Suprapubic skin (tissue), 4 donors: ENCODE measurements at regions not wholly inside any gene's neighbourhood (a gene's known extent, or its start where the extent isn't known, plus 50 kb on each side); places are given as distances from the start of the nearest gene placed in this dataset.

Source experiments
- CTCF ChIP-seq, 2 donors: fragments of 200-600 bp in 1 of 2; fragments of 450-650 bp in 1 of 2; sonication (generic) in 1 of 2; IDR thresholded peaks; one replicate each; pipeline ENCODE4 v1.5.1; 2016 to 2019; ENCODE audit warnings: antibody characterized with exemption in 2 of 2, mild to moderate bottlenecking in 1 of 2, moderate library complexity in 1 of 2
- POLR2A ChIP-seq, 2 donors: fragments of 450-650 bp; IDR thresholded peaks; one replicate each; pipeline ENCODE4 v1.6.1; 2017; ENCODE audit warnings: antibody characterized with exemption in 2 of 2, mild to moderate bottlenecking in 2 of 2, moderate library complexity in 2 of 2
- POLR2AphosphoS5 ChIP-seq, 3 donors: sonication (generic); formaldehyde crosslinking; IDR thresholded peaks; one replicate each; pipeline ENCODE4 v1.6.1; 2017; ENCODE audit warnings: antibody characterized with exemption in 3 of 3

GRCh38 chr15:45827766-45828165 lies 192.9 kb downstream of the SQOR start:
- TF ChIP-seq CTCF (IDR thresholded peaks at IDR 0.05) (no peak), POLR2A (IDR thresholded peaks at IDR 0.05) (no peak), POLR2AphosphoS5 (IDR thresholded peaks at IDR 0.05) (no peak)
